HG02759 (cell line): ENCODE measurements at regions not wholly inside any gene's neighbourhood (a gene's known extent, or its start where the extent isn't known, plus 50 kb on each side); places are given as distances from the start of the nearest gene placed in this dataset.
"Not testable (repeated sequence)": the region's sequence is repeated elsewhere in the genome, so short reads cannot be mapped to it uniquely, and the experiment has no call there.

Experiments used
- ATAC-seq: cut with Tn5 transposase; IDR thresholded peaks from one replicate; pipeline ENCODE4 v1.9.1; 2021; ENCODE audit warnings: mild to moderate bottlenecking, moderate library complexity; ENCODE audit not compliant: unreplicated experiment

GRCh38 chr2:3899536-3900155 is 196.3 kb downstream of the DCDC2C start:
- ATAC-seq, result no peak

DNA sequence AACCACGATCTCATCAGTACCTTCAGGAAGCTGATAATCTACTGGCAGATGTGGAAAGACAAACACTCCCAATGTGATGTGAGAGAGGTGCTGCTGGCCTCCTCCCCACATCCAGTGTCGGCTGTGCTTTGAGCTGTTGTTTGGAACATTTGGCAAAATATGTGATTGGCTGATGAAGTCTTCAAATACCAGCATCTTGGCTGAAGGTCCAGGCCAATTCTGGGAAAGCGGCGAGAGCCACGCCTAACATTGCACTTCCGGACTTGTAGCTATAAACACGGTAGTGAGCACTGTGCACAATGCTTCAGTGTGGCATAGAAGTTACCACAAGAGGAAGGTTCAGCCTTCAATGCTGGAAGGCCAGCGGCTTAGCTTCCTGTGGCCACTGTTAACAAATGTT is 198.8 kb downstream of the DCDC2C start:
- no peak for ATAC-seq

DNA sequence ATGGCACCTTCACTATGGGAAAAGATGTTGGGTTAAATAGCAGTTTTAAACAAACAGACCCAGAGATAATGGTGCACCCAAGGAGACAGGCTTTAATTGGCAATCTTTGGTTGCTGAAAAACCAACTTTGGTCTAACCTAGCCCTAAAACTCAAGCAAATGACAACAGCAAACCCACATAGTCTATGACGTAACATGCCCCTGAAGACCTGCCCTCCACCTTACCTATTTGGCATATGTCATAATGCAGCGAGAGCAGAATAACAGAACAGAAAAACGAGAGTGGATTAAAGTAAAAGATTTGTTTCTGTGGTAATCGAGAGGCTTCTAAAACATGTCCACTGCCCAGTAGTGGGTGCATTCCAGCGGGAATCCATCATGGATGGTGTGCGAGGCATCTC is 200.7 kb downstream of the DCDC2C start:
- ATAC-seq, result no peak

DNA sequence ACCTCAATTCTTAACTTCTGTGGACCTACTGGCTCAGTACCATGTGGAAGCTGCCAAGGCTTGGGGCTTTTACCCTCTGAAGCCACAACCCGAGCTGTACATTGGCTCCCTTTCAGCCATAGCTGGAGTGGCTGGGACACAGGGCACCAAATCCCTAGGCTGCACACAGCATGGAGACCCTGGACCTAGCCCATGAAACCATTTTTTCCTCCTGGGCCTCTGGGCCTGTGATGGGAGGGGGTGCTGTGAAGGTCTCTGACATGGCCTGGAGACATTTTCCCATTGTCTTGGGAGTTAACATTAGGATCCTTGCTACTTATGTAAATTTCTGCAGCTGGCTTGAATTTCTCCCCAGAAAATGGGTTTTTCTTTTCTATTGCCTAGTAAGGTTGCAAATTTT is 205.1 kb downstream of the DCDC2C start:
- not testable (repeated sequence) for ATAC-seq

DNA sequence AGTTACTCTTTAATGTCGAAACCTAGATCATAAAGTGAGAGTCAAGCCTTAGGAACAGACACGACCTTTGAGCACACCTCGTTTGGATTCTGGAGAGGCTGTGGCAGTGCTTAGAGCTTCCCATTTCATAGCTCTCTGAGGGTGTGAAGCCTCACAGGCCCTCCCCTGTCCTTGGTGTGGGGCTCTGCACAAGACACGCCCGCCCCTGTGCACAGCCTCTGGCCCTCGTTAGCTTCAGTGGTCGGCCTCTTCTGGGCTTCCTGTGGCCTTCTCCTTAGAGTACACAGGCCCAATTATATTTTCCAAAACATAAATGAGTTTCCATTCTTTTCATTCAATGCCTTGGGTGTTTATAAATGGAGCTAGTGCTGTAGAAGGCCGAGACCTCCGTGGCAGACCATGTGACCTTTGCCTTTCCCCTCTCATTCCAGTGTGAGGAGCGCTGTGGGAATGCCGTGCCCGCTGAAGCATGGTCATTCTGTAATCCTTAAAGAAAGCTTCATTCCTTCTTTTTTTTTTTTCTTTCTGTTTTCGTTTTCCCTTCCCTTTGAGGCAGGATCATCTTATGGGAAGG is 208.6 kb downstream of the DCDC2C start:
- ATAC-seq, result no peak

DNA sequence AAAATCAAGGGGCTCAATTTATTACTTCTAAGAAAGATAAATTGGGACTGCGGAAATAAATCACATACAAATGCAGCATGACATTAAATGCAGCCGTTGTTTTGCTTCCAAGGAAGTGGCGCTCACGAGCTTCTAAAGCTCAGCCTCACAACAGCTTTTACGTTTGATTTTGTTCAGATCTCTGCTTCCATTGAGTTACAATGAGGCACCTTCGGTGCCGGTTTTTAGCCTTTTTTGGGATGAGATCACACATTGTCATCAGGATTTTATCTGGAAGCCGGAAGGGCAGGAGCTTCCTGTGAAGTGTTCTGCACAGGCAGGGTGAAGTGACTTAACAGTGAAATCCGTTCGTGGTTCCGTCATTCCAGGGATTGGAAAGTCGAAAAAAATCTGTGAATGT is 209.8 kb downstream of the DCDC2C start:
- ATAC-seq, result no peak

DNA sequence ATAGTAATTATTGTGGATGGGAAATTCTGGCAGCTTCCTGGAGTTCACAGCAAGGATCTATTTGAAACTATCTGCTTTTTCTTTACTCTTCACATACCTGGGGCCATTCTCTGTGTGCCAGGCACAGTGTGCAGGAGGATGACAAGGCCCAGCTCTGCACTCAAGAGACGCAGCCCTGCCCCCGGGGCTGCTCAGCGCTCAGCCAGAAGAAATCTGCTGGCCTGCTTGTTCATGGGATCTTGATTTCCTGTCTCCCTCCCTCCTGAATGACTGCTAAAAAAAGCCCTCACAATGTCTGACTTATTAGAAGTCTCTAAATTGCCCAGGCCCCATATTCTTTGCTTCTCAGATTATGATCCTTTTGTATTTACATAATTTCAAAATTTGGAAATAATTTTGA is 210.9 kb downstream of the DCDC2C start:
- ATAC-seq, result no peak

GRCh38 chr2:3927031-3927430 is 223.7 kb downstream of the DCDC2C start:
- ATAC-seq, result no peak

DNA sequence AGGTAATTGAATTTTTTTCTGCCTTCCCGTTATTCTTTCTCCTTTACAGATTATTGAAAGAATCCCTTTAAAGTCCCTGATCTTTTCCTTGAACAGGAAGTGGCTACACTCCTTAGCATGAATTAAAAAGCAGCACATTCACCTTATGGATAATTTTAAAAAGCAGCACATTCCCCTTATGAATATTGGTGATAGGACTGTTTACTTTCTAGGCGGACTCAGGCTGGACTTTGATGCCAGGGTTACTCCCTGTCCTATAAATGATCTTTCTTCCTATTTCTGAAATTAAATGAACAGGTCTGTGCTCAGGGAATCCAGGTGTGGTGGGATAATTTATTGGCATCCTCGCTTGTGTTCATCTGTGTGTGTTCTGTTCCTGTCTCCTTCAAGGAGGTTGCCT is 226.0 kb downstream of the DCDC2C start:
- ATAC-seq, result no peak

GRCh38 chr2:3930246-3930645 is 226.9 kb downstream of the DCDC2C start:
- no peak for ATAC-seq

GRCh38 chr2:3940661-3941060 is 237.3 kb downstream of the DCDC2C start:
- ATAC-seq, result no peak

DNA sequence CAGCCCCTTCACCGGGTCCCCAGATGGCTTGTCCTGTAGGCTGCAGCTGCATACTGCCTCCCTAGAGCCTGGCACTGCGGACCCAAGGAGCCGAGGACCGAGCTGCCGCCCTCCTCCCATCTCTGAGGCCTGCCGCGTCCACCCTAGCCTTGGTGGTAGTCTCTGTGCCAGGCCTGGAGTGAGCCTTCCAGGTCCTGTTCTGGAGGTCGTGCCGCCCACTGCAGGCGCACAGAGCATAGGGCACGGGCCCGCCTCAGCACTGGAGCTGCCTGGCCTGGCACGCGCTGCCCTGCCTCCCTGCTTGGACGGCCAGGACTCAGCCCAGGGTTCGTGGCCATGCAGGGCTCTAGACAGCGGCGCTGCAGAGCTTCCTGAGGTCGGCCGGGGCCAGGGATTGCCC is 239.5 kb downstream of the DCDC2C start:
- no peak for ATAC-seq

DNA sequence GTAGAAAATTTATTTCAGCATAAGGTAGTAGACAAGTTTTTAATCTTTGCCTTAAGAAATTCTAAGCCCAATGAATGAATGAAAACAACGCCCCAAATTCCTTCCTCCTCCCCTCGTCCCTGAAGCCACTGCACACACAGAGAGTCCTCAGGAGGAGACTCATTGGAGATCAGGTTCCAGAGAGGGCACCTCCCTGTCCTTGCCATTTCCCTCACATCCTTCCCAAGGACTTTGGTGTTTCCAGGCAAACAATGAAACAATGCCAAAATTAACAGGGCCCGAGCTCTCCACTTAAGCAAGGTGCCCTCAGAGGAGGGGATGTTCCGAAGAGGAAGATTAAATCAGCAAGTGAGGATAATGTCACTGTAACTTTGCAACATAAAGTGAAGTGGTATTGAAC is 240.7 kb downstream of the DCDC2C start:
- no peak for ATAC-seq

DNA sequence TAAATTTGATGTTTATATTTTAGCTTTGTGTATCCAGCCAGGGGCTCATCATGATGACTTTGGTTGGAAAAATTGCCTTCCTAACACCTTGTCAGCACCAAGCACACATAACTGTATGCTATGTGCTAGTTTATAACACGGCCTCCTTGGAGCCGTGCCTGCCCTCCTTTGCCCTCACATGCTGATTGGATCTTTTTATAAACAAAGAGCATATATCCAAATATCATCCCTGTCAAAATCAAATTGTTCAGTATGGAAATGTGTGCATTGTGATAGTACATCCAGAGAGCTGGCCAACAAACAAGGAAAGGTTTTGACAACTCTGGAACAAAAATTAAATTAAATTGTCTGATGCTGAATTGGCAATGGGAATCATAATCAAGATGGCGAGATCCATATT is 241.5 kb downstream of the DCDC2C start:
- no peak for ATAC-seq

DNA sequence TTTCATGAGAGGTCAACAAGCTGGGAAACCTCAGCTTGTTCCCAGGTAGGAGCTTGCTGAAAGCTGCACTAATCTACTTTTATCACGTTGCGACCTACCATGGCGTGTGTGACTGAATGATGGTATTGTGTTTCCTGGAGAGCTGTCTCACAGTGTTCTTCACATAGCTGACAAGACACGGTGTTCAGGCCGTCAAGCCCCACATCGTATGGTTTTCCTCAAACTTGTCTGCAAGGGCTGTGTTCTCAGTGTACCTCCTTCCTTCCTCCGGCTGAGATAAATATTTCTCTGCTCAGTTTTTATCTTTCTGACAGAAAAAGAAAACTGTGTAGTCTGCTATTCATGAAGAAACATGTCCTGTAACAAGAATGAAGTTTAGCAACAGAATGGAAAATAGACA is 244.8 kb downstream of the DCDC2C start:
- ATAC-seq, result no peak

DNA sequence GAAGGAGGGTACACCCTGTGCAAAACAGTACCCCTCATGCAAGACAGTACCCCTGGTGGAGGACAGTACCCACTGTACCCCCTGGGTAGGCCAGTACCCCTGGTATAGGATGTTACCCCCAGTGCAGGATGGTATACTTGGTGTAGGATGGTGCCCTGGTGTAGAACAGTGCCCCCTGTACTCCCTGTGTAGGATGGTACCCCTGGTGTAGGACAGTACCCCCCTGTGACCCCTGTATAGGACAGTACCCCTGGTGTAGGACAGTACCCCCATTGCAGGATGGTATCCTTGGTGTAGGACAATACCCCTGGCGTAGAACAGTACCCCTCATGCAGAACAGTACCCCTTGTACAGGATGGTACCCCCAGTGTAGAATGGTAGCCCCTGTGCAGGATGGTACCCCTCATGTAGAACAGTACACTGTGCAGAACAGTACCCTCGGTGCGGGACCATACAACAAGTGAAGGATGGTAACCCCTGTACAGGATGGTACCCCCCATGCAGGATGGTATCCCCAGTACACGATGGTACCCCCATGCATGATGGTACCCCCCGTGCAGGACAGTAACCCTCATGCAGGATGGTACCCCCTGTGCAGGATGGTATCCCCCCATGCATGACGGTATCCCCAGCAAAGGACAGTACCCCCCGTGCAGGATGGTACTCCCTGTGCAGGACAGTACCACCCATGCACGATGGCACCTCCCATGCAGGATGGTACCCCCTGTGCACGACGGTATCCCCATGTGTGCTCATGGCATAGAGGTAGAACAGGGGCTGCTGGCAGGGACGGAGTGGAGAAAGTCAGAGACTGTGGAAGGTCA is 248.0 kb downstream of the DCDC2C start:
- ATAC-seq, result no peak

DNA sequence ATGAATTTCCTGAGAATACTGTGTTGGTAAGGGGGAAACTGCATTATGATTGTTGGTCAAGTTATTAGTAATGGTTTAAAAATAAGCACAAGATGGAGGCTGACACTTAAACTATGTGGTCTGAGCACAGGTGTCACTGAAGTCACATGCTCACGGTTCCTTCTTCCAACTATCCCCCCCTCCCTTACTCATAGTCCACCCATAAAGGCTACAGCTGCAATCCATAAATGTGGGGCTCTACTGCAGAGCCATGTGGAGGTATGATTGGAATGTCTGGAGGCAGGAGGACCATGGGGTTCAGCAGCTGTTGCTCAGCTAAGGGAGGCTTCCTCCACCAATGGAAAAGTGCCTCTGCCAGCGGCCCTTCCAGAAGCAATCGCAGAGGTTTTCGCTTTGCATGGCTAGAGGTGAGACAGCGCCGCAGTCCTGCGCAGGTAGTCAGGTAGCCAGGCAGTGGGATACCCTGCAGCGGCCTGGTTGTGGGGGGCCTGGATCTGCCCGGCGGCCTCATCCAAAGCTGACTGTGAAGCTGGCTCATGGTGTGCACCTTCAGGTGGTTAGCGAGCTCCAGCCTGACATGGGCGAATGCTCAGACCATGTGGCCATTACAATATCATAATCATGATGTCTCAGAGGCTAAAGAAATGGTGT is 249.6 kb downstream of the DCDC2C start:
- ATAC-seq, result no peak

DNA sequence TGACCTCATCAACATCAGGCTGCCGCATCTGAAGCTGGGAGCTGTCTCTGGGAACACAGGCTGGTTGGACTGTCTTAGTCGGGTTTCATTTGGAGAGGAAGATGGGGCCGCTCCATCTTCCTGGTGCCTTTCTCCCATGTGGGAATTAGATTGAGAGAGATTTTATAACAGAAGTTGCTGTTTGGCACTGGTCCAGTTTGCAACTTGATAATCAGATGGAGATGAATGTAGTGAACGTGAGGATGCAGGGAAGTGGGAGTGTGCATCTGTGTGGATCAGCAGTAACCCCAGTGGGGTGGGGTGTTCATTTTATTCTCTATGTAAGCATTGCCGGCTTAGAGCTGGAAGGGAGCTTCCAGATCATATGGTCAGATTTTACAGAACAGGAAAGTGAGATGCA is 250.9 kb downstream of the DCDC2C start:
- ATAC-seq, result no peak

DNA sequence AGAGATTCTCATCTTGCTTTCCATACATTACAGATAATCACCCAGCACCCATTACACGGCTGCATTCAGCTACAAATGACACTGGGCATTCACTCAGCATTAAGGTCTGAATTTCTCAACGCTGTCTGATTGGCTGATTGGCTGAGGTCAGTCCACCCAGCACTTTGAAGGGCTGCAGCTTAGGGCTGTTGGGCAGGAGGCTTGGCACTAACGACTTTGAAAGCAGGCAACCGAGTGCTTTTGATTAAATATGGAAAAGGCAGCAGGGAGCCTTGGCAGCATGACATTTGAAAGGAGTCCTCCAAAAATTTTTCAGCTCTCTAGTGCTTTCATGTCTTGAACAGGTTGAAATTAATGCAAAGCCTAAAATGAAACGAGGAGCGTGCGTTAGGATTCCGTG is 253.0 kb downstream of the DCDC2C start:
- ATAC-seq, result no peak

DNA sequence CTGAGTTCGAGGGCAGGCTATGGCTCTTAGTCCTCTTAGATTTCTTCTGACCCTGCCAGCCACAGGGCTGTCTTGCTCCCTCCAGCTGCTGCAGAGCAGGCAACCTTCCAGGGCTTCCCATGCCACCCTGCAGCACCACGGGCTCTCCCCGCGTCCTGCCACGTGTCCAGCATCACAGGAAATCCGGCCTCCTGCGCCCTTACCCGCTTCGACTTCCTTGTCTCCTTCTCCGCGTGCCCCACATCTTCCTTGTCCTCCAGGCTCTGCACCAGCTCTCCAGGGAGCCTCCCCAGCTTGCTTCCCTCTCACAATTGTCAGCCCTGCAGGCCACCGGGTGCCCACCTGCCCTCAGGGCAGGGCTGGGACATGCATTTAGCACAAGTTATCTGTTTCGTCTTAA is 253.5 kb downstream of the DCDC2C start:
- ATAC-seq, result no peak

- ATAC-seq, result no peak
Measured at GRCh38 chr2:3958465-3958864, 255.1 kb downstream of the DCDC2C start.

GRCh38 chr2:3958969-3959368 is 255.6 kb downstream of the DCDC2C start:
- no peak for ATAC-seq
